ENCODE measurements at regions not wholly inside any gene's neighbourhood (a gene's known extent, or its start where the extent isn't known, plus 50 kb on each side); places are given as distances from the start of the nearest gene placed in this dataset.

GRCh38 chr4:188649635-188650034, 510.4 kb downstream of the TRIML1 start:
- peaks cover 13% of the 10 kb centered on the region; the same call in 2 of the 3 replicates for H3K4me1 ChIP-seq
- no peak for TF ChIP-seq MYC (IDR thresholded peaks at IDR 0.05; ENCODE audit: borderline replicate concordance, low read length)
- TF ChIP-seq EP300 (IDR thresholded peaks at IDR 0.05) = no peak
- TF ChIP-seq CHD2 (IDR thresholded peaks at IDR 0.05; ENCODE audit: low read length, partially characterized antibody) = no peak
- TF ChIP-seq ZSCAN20 (CRISPR knock-in tag; IDR thresholded peaks at IDR 0.05) = no peak
- TF ChIP-seq, protein P1, sequence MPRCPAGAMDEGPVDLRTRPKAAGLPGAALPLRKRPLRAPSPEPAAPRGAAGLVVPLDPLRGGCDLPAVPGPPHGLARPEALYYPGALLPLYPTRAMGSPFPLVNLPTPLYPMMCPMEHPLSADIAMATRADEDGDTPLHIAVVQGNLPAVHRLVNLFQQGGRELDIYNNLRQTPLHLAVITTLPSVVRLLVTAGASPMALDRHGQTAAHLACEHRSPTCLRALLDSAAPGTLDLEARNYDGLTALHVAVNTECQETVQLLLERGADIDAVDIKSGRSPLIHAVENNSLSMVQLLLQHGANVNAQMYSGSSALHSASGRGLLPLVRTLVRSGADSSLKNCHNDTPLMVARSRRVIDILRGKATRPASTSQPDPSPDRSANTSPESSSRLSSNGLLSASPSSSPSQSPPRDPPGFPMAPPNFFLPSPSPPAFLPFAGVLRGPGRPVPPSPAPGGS (IDR thresholded peaks at IDR 0.05) = no peak
- H3K4me2 ChIP-seq = no peak overlapping the region
- no peak for DNase-seq (ENCODE audit: low read depth in 1 of 2, low spot score in 1 of 2)
- 76% methylated on average over 7 of the region's 7 CpGs for WGBS (ENCODE audit: missing lambda C conversion rate)
- CTCF ChIA-PET = no interaction called here
- H3K27ac ChIP-seq = no peak overlapping the region
- POLR2A ChIA-PET = no interaction called here
- no peak overlapping the region for H3K4me3 ChIP-seq
- H3K9me3 ChIP-seq = no peaks in the 10 kb centered on the region
- ATAC-seq = no peak
- no peak for FAIRE-seq

DNA sequence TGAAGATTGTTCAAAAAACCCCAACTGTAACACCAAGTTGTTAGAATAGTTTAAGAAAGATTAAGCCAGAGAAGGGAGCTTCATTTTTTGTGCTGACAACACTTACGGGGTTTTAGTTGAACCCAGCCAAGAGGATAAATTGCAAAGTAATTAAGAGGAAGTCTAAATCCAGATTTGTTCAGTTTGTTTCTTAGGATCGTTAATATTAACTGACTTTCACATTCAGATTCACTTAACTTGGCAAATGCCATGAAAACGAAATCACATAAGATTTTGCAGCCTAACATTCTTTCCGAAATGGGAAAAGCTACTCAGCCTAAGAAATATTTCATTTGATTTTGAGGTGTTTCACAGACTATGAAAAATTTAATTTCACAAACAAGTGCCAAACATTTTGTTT, 511.3 kb downstream of the TRIML1 start:
- ChIA-PET POLR2A (no interaction called here), CTCF (no interaction called here)
- no peak overlapping the region for H3K27ac ChIP-seq

More for the DNA sequence above, 511.3 kb downstream of the TRIML1 start:
- 86% methylated on average over 4 of the region's 4 CpGs for WGBS (ENCODE audit: missing lambda C conversion rate)
- ATAC-seq = no peak
- Histone ChIP-seq H3K4me1 (peaks cover 13% of the 10 kb centered on the region; the same call in 2 of the 3 replicates), H3K4me3 (no peak overlapping the region), H3K4me2 (no peak overlapping the region), H3K9me3 (no peaks in the 10 kb centered on the region)
- DNase-seq (ENCODE audit: low read depth in 1 of 2, low spot score in 1 of 2) = no peak
- TF ChIP-seq GATA3 (IDR thresholded peaks at IDR 0.05; ENCODE audit: borderline replicate concordance) = no peak
- no peak for TF ChIP-seq REST (IDR thresholded peaks at IDR 0.05)
- TF ChIP-seq MAX (IDR thresholded peaks at IDR 0.05) = no peak
- TF ChIP-seq, protein P2, sequence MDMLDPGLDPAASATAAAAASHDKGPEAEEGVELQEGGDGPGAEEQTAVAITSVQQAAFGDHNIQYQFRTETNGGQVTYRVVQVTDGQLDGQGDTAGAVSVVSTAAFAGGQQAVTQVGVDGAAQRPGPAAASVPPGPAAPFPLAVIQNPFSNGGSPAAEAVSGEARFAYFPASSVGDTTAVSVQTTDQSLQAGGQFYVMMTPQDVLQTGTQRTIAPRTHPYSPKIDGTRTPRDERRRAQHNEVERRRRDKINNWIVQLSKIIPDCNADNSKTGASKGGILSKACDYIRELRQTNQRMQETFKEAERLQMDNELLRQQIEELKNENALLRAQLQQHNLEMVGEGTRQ (IDR thresholded peaks at IDR 0.05) = no peak
- no peak for TF ChIP-seq FOSB (CRISPR knock-in tag; IDR thresholded peaks at IDR 0.05)
- no peak for TF ChIP-seq SREBF2 (IDR thresholded peaks at IDR 0.05)
- TF ChIP-seq KDM1A (IDR thresholded peaks at IDR 0.05; ENCODE audit: low read depth) = no peak
- TF ChIP-seq HMGXB4 (CRISPR knock-in tag; IDR thresholded peaks at IDR 0.05; ENCODE audit: borderline replicate concordance) = no peak
- TF ChIP-seq HES2 (IDR thresholded peaks at IDR 0.05) = no peak
- TF ChIP-seq EHF (CRISPR knock-in tag; IDR thresholded peaks at IDR 0.05) = no peak
- no peak for TF ChIP-seq CHD4 (IDR thresholded peaks at IDR 0.05; ENCODE audit: borderline replicate concordance)
- TF ChIP-seq NPAS2 (CRISPR knock-in tag; IDR thresholded peaks at IDR 0.05; ENCODE audit: borderline replicate concordance) = no peak
- TF ChIP-seq CBX2 (IDR thresholded peaks at IDR 0.05; ENCODE audit: borderline replicate concordance, low read depth) = no peak
- no peak for TF ChIP-seq SMC3 (IDR thresholded peaks at IDR 0.05)
- no peak for TF ChIP-seq TFCP2L1 (CRISPR knock-in tag; IDR thresholded peaks at IDR 0.05)
- TF ChIP-seq HEYL (CRISPR knock-in tag; IDR thresholded peaks at IDR 0.05) = no peak
- no peak for FAIRE-seq

All from A549 (cell line).